IMR-90 (cell line): ENCODE measurements at regions not wholly inside any gene's neighbourhood (a gene's known extent, or its start where the extent isn't known, plus 50 kb on each side); places are given as distances from the start of the nearest gene placed in this dataset.

ENCODE experiments used
- ATAC-seq: fragments of 200-7000 bp; cut with Tn5 transposase; 2 replicates; pipeline ENCODE4 v1.9.1; 2020; ENCODE audit warnings: low read depth, mild to moderate bottlenecking, moderate library complexity
- BruUV-seq: library from RNA; stranded (reverse); fragments of 400-500 nt; replicated peaks from 2 replicates; lab custom pipeline; 2021; lab: Mats Ljungman, UMichigan
- CTCF ChIA-PET: fragments of 300-600 bp; formaldehyde crosslinking; extraction: SDS; loops from one replicate; lab custom pipeline; 2021; ENCODE audit warnings: antibody characterized with exemption; lab: Yijun Ruan, JAX
- POLR2A ChIA-PET: fragments of 300-600 bp; sonication (Branson Sonifier 250); formaldehyde crosslinking; loops from one replicate; lab custom pipeline; 2022; ENCODE audit warnings: antibody characterized with exemption; ENCODE audit not compliant: unreplicated experiment; lab: Charles Lee
- DNase-seq: peaks from one replicate; pipeline ENCODE4 v3.0.0; 2013
- H2AFZ ChIP-seq: replicated peaks from 2 replicates; pipeline ENCODE3; 2013; ENCODE audit warnings: low read length, mild to moderate bottlenecking; ENCODE audit not compliant: poor library complexity
- H2AK5ac ChIP-seq: 2 replicates; pipeline ENCODE4 v1.6.1; 2013; ENCODE audit warnings: low read depth, low read length, inconsistent platforms
- H2AK9ac ChIP-seq: replicated peaks from 2 replicates; pipeline ENCODE3; 2013; ENCODE audit warnings: mild to moderate bottlenecking, low read depth, low read length, moderate library complexity; ENCODE audit not compliant: poor library complexity
- H2BK120ac ChIP-seq: 2 replicates; pipeline ENCODE4 v1.6.1; 2013; ENCODE audit warnings: low read depth, low read length, inconsistent platforms
- H2BK15ac ChIP-seq: 3 replicates; pipeline ENCODE4 v1.6.1; 2013; ENCODE audit warnings: low read depth, low read length, inconsistent platforms
- H2BK20ac ChIP-seq: 2 replicates; pipeline ENCODE4 v1.6.1; 2013; ENCODE audit warnings: low read depth, mild to moderate bottlenecking, inconsistent platforms, low read length, moderate library complexity
- H2BK5ac ChIP-seq: 2 replicates; pipeline ENCODE4 v1.6.1; 2013; ENCODE audit warnings: mild to moderate bottlenecking, low read depth, low read length, inconsistent platforms; ENCODE audit not compliant: poor library complexity, severe bottlenecking
- H3K14ac ChIP-seq: replicated peaks from 2 replicates; pipeline ENCODE4 v1.6.1; 2013; ENCODE audit warnings: low read depth, low read length, inconsistent platforms
- H3K18ac ChIP-seq: 2 replicates; pipeline ENCODE4 v1.6.1; 2013; ENCODE audit warnings: low read depth, low read length, control low read depth
- H3K23ac ChIP-seq: 2 replicates; pipeline ENCODE4 v1.6.1; 2013; ENCODE audit warnings: low read depth, low read length, inconsistent platforms
- H3K27ac ChIP-seq: 2 replicates; pipeline ENCODE4 v1.5.1; 2013; ENCODE audit warnings: mild to moderate bottlenecking, control low read depth, low read length; ENCODE audit not compliant: insufficient read depth
- H3K27me3 ChIP-seq: 2 replicates; pipeline ENCODE4 v1.6.1; 2013; ENCODE audit warnings: low read length; ENCODE audit not compliant: control insufficient read depth, insufficient read depth
- H3K36me3 ChIP-seq: 2 replicates; pipeline ENCODE4 v1.6.1; 2013; ENCODE audit warnings: low read length, mixed read lengths; ENCODE audit not compliant: control insufficient read depth, insufficient read depth
- H3K4ac ChIP-seq: 2 replicates; pipeline ENCODE4 v1.6.1; 2013; ENCODE audit warnings: low read depth, low read length, inconsistent platforms
- H3K4me1 ChIP-seq: 2 replicates; pipeline ENCODE4 v1.6.1; 2013; ENCODE audit warnings: low read length, mixed read lengths; ENCODE audit not compliant: control insufficient read depth, insufficient read depth
- H3K4me2 ChIP-seq: 2 replicates; pipeline ENCODE4 v1.6.1; 2013; ENCODE audit warnings: low read depth, mild to moderate bottlenecking, control low read depth, low read length, moderate library complexity
- H3K4me3 ChIP-seq: 2 replicates; pipeline ENCODE4 v1.5.1; 2013; ENCODE audit warnings: low read depth, mild to moderate bottlenecking, control low read depth, low read length, moderate library complexity; ENCODE audit not compliant: insufficient read depth
- H3K56ac ChIP-seq: 2 replicates; pipeline ENCODE4 v1.6.1; 2013; ENCODE audit warnings: low read length, inconsistent platforms; ENCODE audit not compliant: insufficient read depth; ENCODE audit errors: extremely low read depth
- H3K79me1 ChIP-seq, 2 experiments: 2 replicates each; pipeline ENCODE4 v1.6.1; 2013; ENCODE audit warnings: low read length in 2 of 2, inconsistent platforms in 1 of 2, low read depth in 1 of 2
- H3K9ac ChIP-seq: 2 replicates; pipeline ENCODE4 v1.6.1; 2013; ENCODE audit warnings: low read depth, low read length, control low read depth
- H3K9me1 ChIP-seq: 2 replicates; pipeline ENCODE4 v1.6.1; 2013; ENCODE audit warnings: low read length, inconsistent platforms; ENCODE audit not compliant: insufficient read depth
- H3K9me3 ChIP-seq: 2 replicates; pipeline ENCODE4 v1.6.1; 2013; ENCODE audit warnings: low read length; ENCODE audit not compliant: control insufficient read depth, insufficient read depth
- H4K20me1 ChIP-seq: 2 replicates; pipeline ENCODE4 v1.6.1; 2013; ENCODE audit warnings: low read length, inconsistent platforms; ENCODE audit not compliant: insufficient read depth
- H4K5ac ChIP-seq: 2 replicates; pipeline ENCODE4 v1.6.1; 2013; ENCODE audit warnings: mild to moderate bottlenecking, low read depth, low read length, control low read depth
- H4K8ac ChIP-seq, 2 experiments: 2 replicates each; pipeline ENCODE4 v1.6.1; 2013; ENCODE audit warnings: low read depth in 2 of 2, low read length in 2 of 2, control low read depth in 1 of 2, inconsistent platforms in 1 of 2
- H4K91ac ChIP-seq: 2 replicates; pipeline ENCODE4 v1.6.1; 2013; ENCODE audit warnings: low read depth, low read length, inconsistent platforms; ENCODE audit not compliant: insufficient read depth
- POLR2A ChIP-seq: IDR thresholded peaks from 2 replicates; pipeline ENCODE4 v1.6.1; 2012; ENCODE audit warnings: mild to moderate bottlenecking, low read depth, low read length
- RCOR1 ChIP-seq: IDR thresholded peaks from 2 replicates; pipeline ENCODE4 v1.6.1; 2012; ENCODE audit warnings: mild to moderate bottlenecking, low read length, improper control_type of control experiment; ENCODE audit not compliant: insufficient replicate concordance
- WGBS, 2 experiments: methylation state at CpG; one replicate each; pipeline versions ENCODE4 v1.1.5 to v1.1.7; 2013; ENCODE audit warnings: missing lambda C conversion rate in 2 of 2; ENCODE audit not compliant: insufficient read length in 1 of 2; ENCODE audit errors: extremely low coverage in 2 of 2; 5-methylcytosine and 5-hydroxymethylcytosine counted together
- dilution Hi-C: fragments of 300-500 bp; cut with HindIII; formaldehyde crosslinking; loops from one replicate; pipeline ENCODE4 v1.14.3; 2018; ENCODE audit warnings: low sequenced_read_pairs; ENCODE audit not compliant: unreplicated experiment
- in situ Hi-C: fragments of 300-500 bp; cut with MboI; formaldehyde crosslinking; loops from 3 replicates; pipeline ENCODE4 v1.14.3; 2019; ENCODE audit warnings: low sequenced_read_pairs, inconsistent platforms, mixed read lengths
- intact Hi-C: fragments of 100-400 bp; cut with micrococcal nuclease; formaldehyde crosslinking; loops from 2 replicates; pipeline ENCODE4 v1.10.0; 2022
- TF ChIP-seq, protein P1 (sequence below): fragments of 150-350 bp; IDR thresholded peaks from 2 replicates; pipeline ENCODE4 v1.6.1; 2016; ENCODE audit warnings: low read depth, mild to moderate bottlenecking, low read length, moderate library complexity, borderline replicate concordance
- TF ChIP-seq, protein P2 (sequence below): fragments of 150-350 bp; IDR thresholded peaks from 2 replicates; pipeline ENCODE4 v1.6.1; 2017; ENCODE audit warnings: mild to moderate bottlenecking, antibody characterized with exemption, low read length, low read depth

DNA sequence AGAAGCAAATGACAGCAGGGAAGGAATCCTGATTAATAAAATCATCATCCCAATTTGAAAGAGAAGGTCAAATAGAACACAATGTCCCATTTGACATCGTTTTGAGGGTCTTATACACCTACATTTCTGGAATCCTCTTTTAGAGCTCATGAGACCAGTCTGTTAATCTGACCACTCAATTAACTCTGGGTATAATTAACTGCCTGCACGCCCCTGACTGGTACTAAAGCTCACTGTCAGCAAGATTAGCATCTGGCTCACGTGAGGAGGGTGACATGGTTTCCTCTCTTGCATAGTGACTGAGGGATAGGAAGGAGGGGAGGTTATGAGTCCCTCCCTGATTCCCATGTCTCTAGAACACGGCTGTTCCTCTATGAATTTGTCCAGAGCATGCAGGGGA lies 124.3 kb downstream of the ICOS start:
- BruUV-seq, result no TSS peak
- CTCF ChIA-PET, result no interaction called here
- no peak overlapping the region for H2AFZ ChIP-seq
- no peak overlapping the region for H3K4me2 ChIP-seq
- no peak overlapping the region for H3K23ac ChIP-seq
- POLR2A ChIA-PET, result no interaction called here
- H4K91ac ChIP-seq, result no peak overlapping the region
- H3K9ac ChIP-seq, result no peak overlapping the region
- H4K5ac ChIP-seq, result no peak overlapping the region
- 67% methylated on average over 1 of the region's 4 CpGs; no CpG with 5 or more reads in 1 of the 2 experiments for WGBS, 2 experiments
- no peaks in the 10 kb centered on the region for H4K20me1 ChIP-seq
- no peak overlapping the region for H2AK9ac ChIP-seq
- no peak overlapping the region for H3K27ac ChIP-seq
- H3K18ac ChIP-seq, result no peak overlapping the region
- no peak overlapping the region for H2BK120ac ChIP-seq
- no peak overlapping the region for H3K4me3 ChIP-seq
- no peak overlapping the region for H3K56ac ChIP-seq
- in situ Hi-C loops, result no loop called here
- dilution Hi-C loops, result no loop called here
- H2BK15ac ChIP-seq, result no peak overlapping the region
- H3K9me3 ChIP-seq, result no peaks in the 10 kb centered on the region
- no peak for DNase-seq
- H4K8ac ChIP-seq, result no peak overlapping the region
- H2BK20ac ChIP-seq, result no peak overlapping the region
- intact Hi-C loops, result no loop called here
- H3K4me1 ChIP-seq, result no peaks in the 10 kb centered on the region
- H3K4ac ChIP-seq, result no peak overlapping the region
- peaks cover 4% of the 10 kb centered on the region; the same call in 1 of the 2 replicates for H3K27me3 ChIP-seq
- no peak for ATAC-seq
- H2AK5ac ChIP-seq, result no peak overlapping the region
- H3K36me3 ChIP-seq, result no peaks in the 10 kb centered on the region
- no peaks in the 10 kb centered on the region for H3K79me1 ChIP-seq
- TF ChIP-seq POLR2A, result no peak
- no peak for TF ChIP-seq RCOR1
- TF ChIP-seq, protein P1, sequence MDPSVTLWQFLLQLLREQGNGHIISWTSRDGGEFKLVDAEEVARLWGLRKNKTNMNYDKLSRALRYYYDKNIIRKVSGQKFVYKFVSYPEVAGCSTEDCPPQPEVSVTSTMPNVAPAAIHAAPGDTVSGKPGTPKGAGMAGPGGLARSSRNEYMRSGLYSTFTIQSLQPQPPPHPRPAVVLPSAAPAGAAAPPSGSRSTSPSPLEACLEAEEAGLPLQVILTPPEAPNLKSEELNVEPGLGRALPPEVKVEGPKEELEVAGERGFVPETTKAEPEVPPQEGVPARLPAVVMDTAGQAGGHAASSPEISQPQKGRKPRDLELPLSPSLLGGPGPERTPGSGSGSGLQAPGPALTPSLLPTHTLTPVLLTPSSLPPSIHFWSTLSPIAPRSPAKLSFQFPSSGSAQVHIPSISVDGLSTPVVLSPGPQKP, result no peak
- TF ChIP-seq, protein P2, sequence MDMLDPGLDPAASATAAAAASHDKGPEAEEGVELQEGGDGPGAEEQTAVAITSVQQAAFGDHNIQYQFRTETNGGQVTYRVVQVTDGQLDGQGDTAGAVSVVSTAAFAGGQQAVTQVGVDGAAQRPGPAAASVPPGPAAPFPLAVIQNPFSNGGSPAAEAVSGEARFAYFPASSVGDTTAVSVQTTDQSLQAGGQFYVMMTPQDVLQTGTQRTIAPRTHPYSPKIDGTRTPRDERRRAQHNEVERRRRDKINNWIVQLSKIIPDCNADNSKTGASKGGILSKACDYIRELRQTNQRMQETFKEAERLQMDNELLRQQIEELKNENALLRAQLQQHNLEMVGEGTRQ, result no peak
- no peaks in the 10 kb centered on the region for H3K9me1 ChIP-seq
- H3K14ac ChIP-seq, result no peak overlapping the region
- no peak overlapping the region for H2BK5ac ChIP-seq
